ENCODE measurements at regions not wholly inside any gene's neighbourhood (a gene's known extent, or its start where the extent isn't known, plus 50 kb on each side); places are given as distances from the start of the nearest gene placed in this dataset.

DNA sequence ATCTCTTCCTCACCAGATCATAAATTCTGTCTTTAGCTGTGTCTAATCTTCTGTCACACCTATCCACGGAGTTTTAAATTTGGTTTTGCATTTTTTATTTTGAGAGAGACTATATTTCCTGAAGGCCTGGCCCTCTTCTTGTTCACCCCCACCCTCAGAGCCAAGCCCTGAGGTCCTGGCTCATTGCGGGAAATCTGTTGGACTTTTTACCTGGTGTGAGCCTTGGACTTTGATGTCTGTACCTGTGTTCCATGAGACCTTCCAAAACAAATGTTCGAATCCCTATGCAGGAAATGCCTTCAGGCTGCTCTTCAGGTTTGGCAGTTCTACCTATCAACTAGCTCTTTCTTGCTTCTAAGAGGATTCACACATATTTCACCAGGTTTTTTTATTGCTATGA is 175.2 kb upstream of the GRB10 start:
- Mint-ChIP-seq H3K27me3 (ENCODE audit: insufficient read depth) (peaks cover 25% of the 10 kb centered on the region), H3K36me3 (ENCODE audit: low read depth) (no peaks in the 10 kb centered on the region), H3K27ac (no peak overlapping the region), H3K9me3 (no peaks in the 10 kb centered on the region), H3K4me1 (ENCODE audit: low read depth) (peaks cover 22% of the 10 kb centered on the region), H3K4me3 (no peak overlapping the region)
- TF ChIP-seq, protein P1, sequence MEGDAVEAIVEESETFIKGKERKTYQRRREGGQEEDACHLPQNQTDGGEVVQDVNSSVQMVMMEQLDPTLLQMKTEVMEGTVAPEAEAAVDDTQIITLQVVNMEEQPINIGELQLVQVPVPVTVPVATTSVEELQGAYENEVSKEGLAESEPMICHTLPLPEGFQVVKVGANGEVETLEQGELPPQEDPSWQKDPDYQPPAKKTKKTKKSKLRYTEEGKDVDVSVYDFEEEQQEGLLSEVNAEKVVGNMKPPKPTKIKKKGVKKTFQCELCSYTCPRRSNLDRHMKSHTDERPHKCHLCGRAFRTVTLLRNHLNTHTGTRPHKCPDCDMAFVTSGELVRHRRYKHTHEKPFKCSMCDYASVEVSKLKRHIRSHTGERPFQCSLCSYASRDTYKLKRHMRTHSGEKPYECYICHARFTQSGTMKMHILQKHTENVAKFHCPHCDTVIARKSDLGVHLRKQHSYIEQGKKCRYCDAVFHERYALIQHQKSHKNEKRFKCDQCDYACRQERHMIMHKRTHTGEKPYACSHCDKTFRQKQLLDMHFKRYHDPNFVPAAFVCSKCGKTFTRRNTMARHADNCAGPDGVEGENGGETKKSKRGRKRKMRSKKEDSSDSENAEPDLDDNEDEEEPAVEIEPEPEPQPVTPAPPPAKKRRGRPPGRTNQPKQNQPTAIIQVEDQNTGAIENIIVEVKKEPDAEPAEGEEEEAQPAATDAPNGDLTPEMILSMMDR (IDR thresholded peaks at IDR 0.05): no peak
- no peak for DNase-seq

DNA sequence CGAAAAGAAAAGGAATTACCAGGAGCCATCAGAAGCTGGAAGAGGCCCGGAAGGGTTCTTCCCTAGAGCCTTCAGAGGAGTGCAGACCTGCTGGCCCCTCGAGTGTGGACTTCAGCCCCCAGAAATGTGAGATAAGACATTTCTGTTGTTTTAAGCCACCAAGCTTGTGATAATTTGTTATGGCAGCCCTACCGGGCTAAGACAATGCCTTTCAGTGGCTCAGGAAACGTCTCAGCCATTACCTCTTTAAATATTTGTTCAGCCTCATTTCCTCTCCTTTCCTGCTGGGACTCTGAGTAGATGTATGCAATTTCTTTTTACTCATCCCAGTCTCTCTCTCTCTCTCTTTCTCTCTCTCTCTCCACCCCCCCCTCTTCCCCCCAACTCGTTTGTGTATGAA is 174.7 kb upstream of the GRB10 start:
- Mint-ChIP-seq H3K9me3 (no peaks in the 10 kb centered on the region), H3K36me3 (ENCODE audit: low read depth) (no peaks in the 10 kb centered on the region), H3K27me3 (ENCODE audit: insufficient read depth) (peaks cover 25% of the 10 kb centered on the region), H3K4me3 (no peak overlapping the region), H3K4me1 (ENCODE audit: low read depth) (peaks cover 18% of the 10 kb centered on the region), H3K27ac (no peak overlapping the region)
- TF ChIP-seq, protein P1 (IDR thresholded peaks at IDR 0.05): no peak
- no peak for DNase-seq

DNA sequence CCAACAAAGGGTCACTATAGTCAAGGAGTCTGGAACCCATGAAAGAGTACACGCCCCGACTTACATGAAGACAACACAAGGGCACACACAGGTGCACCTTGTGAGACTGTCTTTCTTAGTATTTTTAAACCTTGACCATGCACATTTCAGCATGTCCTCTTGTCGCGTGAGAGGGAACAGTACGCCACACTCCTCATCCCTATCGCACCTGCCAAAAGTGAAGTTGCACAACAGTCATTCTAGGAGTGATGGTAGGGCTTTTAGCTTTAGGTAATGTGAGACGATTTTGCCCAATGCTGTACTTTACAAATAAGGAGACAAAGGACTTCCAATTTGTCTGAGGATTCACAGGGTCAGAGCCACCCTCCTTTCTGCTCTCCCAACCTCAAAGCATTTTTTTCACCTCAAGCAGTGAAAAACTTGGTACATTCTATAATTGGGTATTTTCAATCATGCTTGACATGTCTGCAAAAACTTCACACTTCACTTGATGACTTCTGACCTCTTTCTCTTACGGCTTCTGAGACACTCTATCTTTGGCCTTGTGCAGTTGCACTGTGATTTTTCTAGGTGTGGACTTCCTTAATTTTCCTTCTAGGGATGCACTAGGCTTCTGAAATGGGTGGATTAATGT is 173.9 kb upstream of the GRB10 start:
- TF ChIP-seq, protein P1 (IDR thresholded peaks at IDR 0.05): no peak
- no peak overlapping the region for H3K4me3 Mint-ChIP-seq
- H3K27me3 Mint-ChIP-seq (ENCODE audit: insufficient read depth): peaks cover 25% of the 10 kb centered on the region
- no peak for DNase-seq
- peaks cover 13% of the 10 kb centered on the region for H3K4me1 Mint-ChIP-seq (ENCODE audit: low read depth)
- H3K9me3 Mint-ChIP-seq: no peaks in the 10 kb centered on the region
- no peaks in the 10 kb centered on the region for H3K36me3 Mint-ChIP-seq (ENCODE audit: low read depth)
- no peak overlapping the region for H3K27ac Mint-ChIP-seq

DNA sequence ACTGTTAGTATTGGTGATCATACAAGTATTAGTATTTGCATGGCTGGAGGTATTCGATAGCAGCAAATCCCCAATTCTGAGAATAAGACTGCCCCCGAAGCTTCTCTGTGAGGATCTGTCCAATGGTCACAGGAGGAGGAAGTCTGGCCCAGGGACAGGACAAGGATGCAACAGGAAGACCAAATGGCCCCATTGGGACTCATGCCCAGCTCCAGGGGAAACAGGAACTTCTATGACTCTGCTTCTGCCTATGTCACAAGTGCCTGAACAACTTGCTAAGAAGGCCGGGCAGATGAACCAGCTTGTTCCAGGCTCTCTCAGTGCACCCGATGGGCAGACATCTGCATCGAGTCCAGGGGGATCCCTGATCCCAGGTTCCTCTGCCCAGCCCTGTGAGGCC is 172.0 kb upstream of the GRB10 start:
- Mint-ChIP-seq H3K9me3 (peaks cover 6% of the 10 kb centered on the region), H3K4me3 (no peak overlapping the region), H3K4me1 (ENCODE audit: low read depth) (peaks cover 13% of the 10 kb centered on the region), H3K27ac (no peak overlapping the region), H3K36me3 (ENCODE audit: low read depth) (peaks cover 5% of the 10 kb centered on the region; the same call in 1 of the 2 replicates), H3K27me3 (ENCODE audit: insufficient read depth) (peaks cover 30% of the 10 kb centered on the region)
- DNase-seq: no peak
- TF ChIP-seq, protein P1 (IDR thresholded peaks at IDR 0.05): no peak

DNA sequence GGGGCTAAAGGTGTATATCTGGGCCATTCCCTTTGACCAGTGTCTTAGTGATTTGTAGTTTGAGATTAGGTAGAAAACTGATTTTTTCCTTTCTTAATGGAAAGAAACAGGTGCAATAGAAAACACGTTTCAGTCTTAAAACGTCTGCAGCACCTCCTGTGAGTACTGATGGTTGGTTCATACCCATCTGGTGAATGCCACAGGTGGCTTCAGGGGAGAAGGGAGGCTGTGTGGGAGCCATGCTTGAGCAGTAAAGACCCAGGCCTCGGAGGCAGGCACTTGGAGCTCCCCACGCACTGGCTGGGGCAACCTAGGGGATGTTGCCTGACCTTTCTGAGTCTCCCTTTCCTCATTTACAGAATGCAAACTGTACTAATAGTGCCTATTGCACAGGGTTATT is 171.5 kb upstream of the GRB10 start:
- Mint-ChIP-seq H3K4me3 (no peak overlapping the region), H3K36me3 (ENCODE audit: low read depth) (peaks cover 5% of the 10 kb centered on the region; the same call in 1 of the 2 replicates), H3K9me3 (peaks cover 6% of the 10 kb centered on the region), H3K4me1 (ENCODE audit: low read depth) (peaks cover 13% of the 10 kb centered on the region), H3K27ac (no peak overlapping the region), H3K27me3 (ENCODE audit: insufficient read depth) (peaks cover 28% of the 10 kb centered on the region)
- DNase-seq: no peak
- TF ChIP-seq, protein P1 (IDR thresholded peaks at IDR 0.05): no peak

Data from HFFc6 (cell line).